GM23338 (cell line): ENCODE measurements at regions not wholly inside any gene's neighbourhood (a gene's known extent, or its start where the extent isn't known, plus 50 kb on each side); places are given as distances from the start of the nearest gene placed in this dataset.

Source experiments
- ATAC-seq: fragments of 200-7000 bp; cut with Tn5 transposase; 3 replicates; pipeline ENCODE4 v1.9.1; 2020
- DNase-seq: peaks from one replicate; pipeline ENCODE4 v3.0.0-alpha.2; 2015; ENCODE audit warnings: low spot score
- H2AFZ ChIP-seq: fragments of 200-600 bp; sonication (generic); 2 replicates; pipeline ENCODE4 v1.8.0; 2016; ENCODE audit warnings: antibody characterized with exemption, mild to moderate bottlenecking, moderate library complexity
- H3F3A ChIP-seq: fragments of 200-600 bp; sonication (generic); replicated peaks from 2 replicates; pipeline ENCODE4 v1.8.0; 2017; ENCODE audit warnings: antibody characterized with exemption, mixed run types, low read depth
- H3K27ac ChIP-seq: fragments of 200-600 bp; sonication (generic); 2 replicates; pipeline ENCODE4 v1.6.1; 2016; ENCODE audit warnings: low read depth
- H3K27me3 ChIP-seq: fragments of 200-600 bp; sonication (generic); 2 replicates; pipeline ENCODE4 v1.8.0; 2016; ENCODE audit warnings: mild to moderate bottlenecking, mixed run types, moderate library complexity; ENCODE audit not compliant: insufficient read depth
- H3K36me3 ChIP-seq: fragments of 200-600 bp; sonication (generic); 2 replicates; pipeline ENCODE4 v1.8.0; 2016; ENCODE audit warnings: mild to moderate bottlenecking; ENCODE audit not compliant: insufficient read depth
- H3K4me1 ChIP-seq: fragments of 200-600 bp; sonication (generic); 2 replicates; pipeline ENCODE4 v1.8.0; 2016; ENCODE audit warnings: mild to moderate bottlenecking, moderate library complexity; ENCODE audit not compliant: insufficient read depth
- H3K4me2 ChIP-seq: fragments of 200-600 bp; sonication (generic); 2 replicates; pipeline ENCODE4 v1.7.1; 2017; ENCODE audit warnings: mixed run types
- H3K4me3 ChIP-seq: fragments of 200-600 bp; sonication (generic); 2 replicates; pipeline ENCODE4 v1.6.1; 2016; ENCODE audit warnings: mixed run types
- H3K79me2 ChIP-seq: fragments of 200-600 bp; sonication (generic); replicated peaks from 2 replicates; pipeline ENCODE4 v1.8.0; 2017; ENCODE audit warnings: mild to moderate bottlenecking; ENCODE audit not compliant: insufficient read depth
- H3K9me2 ChIP-seq: fragments of 200-600 bp; sonication (generic); 2 replicates; pipeline ENCODE4 v1.8.0; 2017; ENCODE audit not compliant: insufficient read depth
- H4K20me1 ChIP-seq: fragments of 200-600 bp; sonication (generic); replicated peaks from 2 replicates; pipeline ENCODE4 v1.8.0; 2017; ENCODE audit warnings: mild to moderate bottlenecking; ENCODE audit not compliant: insufficient read depth
- H3K27ac Mint-ChIP-seq: 2 replicates; pipeline ENCODE4 v1.8.0; 2020; ENCODE audit warnings: inconsistent platforms, mild to moderate bottlenecking, moderate library complexity, mixed read lengths
- H3K27me3 Mint-ChIP-seq: 3 replicates; pipeline ENCODE4 v1.8.0; 2022; ENCODE audit warnings: low read depth, mild to moderate bottlenecking, moderate library complexity, mixed read lengths, inconsistent platforms; ENCODE audit not compliant: insufficient read depth, poor library complexity
- H3K36me3 Mint-ChIP-seq: 3 replicates; pipeline ENCODE4 v1.8.0; 2021; ENCODE audit warnings: low read depth, mild to moderate bottlenecking, inconsistent platforms, moderate library complexity, mixed read lengths
- H3K4me1 Mint-ChIP-seq: 3 replicates; pipeline ENCODE4 v1.8.0; 2020; ENCODE audit warnings: mild to moderate bottlenecking, inconsistent platforms, mixed read lengths
- H3K4me3 Mint-ChIP-seq: 3 replicates; pipeline ENCODE4 v1.8.0; 2021; ENCODE audit warnings: moderate library complexity, mild to moderate bottlenecking, inconsistent platforms, mixed read lengths
- H3K9me3 Mint-ChIP-seq: 3 replicates; pipeline ENCODE4 v1.8.0; 2020; ENCODE audit warnings: moderate library complexity, mild to moderate bottlenecking, inconsistent platforms, mixed read lengths
- CREB1 ChIP-seq: fragments of 250-450 bp; sonication (Bioruptor Pico); IDR thresholded peaks from 2 replicates; pipeline ENCODE4 v1.5.0; 2020; ENCODE audit warnings: low read depth, mild to moderate bottlenecking, moderate library complexity
- EZH2 ChIP-seq: fragments of 200-600 bp; sonication (generic); IDR thresholded peaks from one replicate; pipeline ENCODE4 v1.8.0; 2017; ENCODE audit warnings: antibody characterized with exemption, mild to moderate bottlenecking, low read depth; ENCODE audit not compliant: unreplicated experiment
- EZH2phosphoT487 ChIP-seq: fragments of 200-600 bp; sonication (generic); IDR thresholded peaks from one replicate; pipeline ENCODE4 v1.8.1; 2018; ENCODE audit warnings: antibody characterized with exemption; ENCODE audit not compliant: unreplicated experiment
- JUNB ChIP-seq: IDR thresholded peaks from one replicate; pipeline ENCODE4 v1.6.1; 2016; ENCODE audit warnings: antibody characterized with exemption; ENCODE audit not compliant: unreplicated experiment
- NANOG ChIP-seq: IDR thresholded peaks from 2 replicates; pipeline ENCODE4 v1.6.1; 2016; ENCODE audit warnings: antibody characterized with exemption, borderline replicate concordance
- POLR2AphosphoS5 ChIP-seq: IDR thresholded peaks from 2 replicates; pipeline ENCODE4 v1.6.1; 2016; ENCODE audit warnings: antibody characterized with exemption, low read depth
- STAT1 ChIP-seq: IDR thresholded peaks from one replicate; pipeline ENCODE4 v1.6.1; 2016; ENCODE audit warnings: antibody characterized with exemption; ENCODE audit not compliant: unreplicated experiment
- ZNF114 ChIP-seq: fragments of 250-450 bp; sonication (Bioruptor Pico); IDR thresholded peaks from 2 replicates; pipeline ENCODE4 v1.5.0; 2020; ENCODE audit warnings: mild to moderate bottlenecking, moderate library complexity
- ZNF331 ChIP-seq: fragments of 250-450 bp; sonication (Bioruptor Pico); IDR thresholded peaks from 2 replicates; pipeline ENCODE4 v1.5.0; 2020; ENCODE audit warnings: low read depth, mild to moderate bottlenecking, moderate library complexity
- ZNF462 ChIP-seq: fragments of 250-450 bp; sonication (Bioruptor Pico); IDR thresholded peaks from 2 replicates; pipeline ENCODE4 v1.5.0; 2020; ENCODE audit warnings: mild to moderate bottlenecking, moderate library complexity
- TF ChIP-seq, protein P1 (sequence below), 2 experiments: fragments of 200-600 bp in 1 of 2; sonication (generic) in 1 of 2; conservative IDR thresholded peaks; 2 replicates each; pipeline versions ENCODE4 v1.5.1 to v1.6.1; 2016 to 2017; ENCODE audit warnings: antibody characterized with exemption in 2 of 2, low read depth in 2 of 2, mild to moderate bottlenecking in 2 of 2, moderate library complexity in 1 of 2
- TF ChIP-seq, protein P2 (sequence below): IDR thresholded peaks from one replicate; pipeline ENCODE4 v1.6.1; 2018; ENCODE audit warnings: antibody characterized with exemption; ENCODE audit not compliant: unreplicated experiment
- TF ChIP-seq, protein P3 (sequence below): IDR thresholded peaks from 2 replicates; pipeline ENCODE4 v1.6.1; 2016; ENCODE audit warnings: antibody characterized with exemption

GRCh38 chr2:4828682-4829374, 863.4 kb upstream of the SOX11 start:
- Mint-ChIP-seq H3K27me3 (no peaks in the 10 kb centered on the region), H3K4me1 (no peaks in the 10 kb centered on the region), H3K9me3 (peaks cover 47% of the 10 kb centered on the region), H3K4me3 (no peak overlapping the region), H3K27ac (no peak overlapping the region), H3K36me3 (no peaks in the 10 kb centered on the region)
- H3K9me2 ChIP-seq: no peaks in the 10 kb centered on the region
- H4K20me1 ChIP-seq: no peaks in the 10 kb centered on the region
- DNase-seq (no peak), ATAC-seq (no peak)
- H3K27ac ChIP-seq: no peak overlapping the region
- no peak overlapping the region for H2AFZ ChIP-seq
- H3K4me2 ChIP-seq: no peak overlapping the region
- no peak for TF ChIP-seq EZH2
- no peak for TF ChIP-seq CREB1 (CRISPR knock-in tag)
- no peak for TF ChIP-seq ZNF462 (CRISPR knock-in tag)
- TF ChIP-seq POLR2AphosphoS5: no peak
- TF ChIP-seq, protein P1, sequence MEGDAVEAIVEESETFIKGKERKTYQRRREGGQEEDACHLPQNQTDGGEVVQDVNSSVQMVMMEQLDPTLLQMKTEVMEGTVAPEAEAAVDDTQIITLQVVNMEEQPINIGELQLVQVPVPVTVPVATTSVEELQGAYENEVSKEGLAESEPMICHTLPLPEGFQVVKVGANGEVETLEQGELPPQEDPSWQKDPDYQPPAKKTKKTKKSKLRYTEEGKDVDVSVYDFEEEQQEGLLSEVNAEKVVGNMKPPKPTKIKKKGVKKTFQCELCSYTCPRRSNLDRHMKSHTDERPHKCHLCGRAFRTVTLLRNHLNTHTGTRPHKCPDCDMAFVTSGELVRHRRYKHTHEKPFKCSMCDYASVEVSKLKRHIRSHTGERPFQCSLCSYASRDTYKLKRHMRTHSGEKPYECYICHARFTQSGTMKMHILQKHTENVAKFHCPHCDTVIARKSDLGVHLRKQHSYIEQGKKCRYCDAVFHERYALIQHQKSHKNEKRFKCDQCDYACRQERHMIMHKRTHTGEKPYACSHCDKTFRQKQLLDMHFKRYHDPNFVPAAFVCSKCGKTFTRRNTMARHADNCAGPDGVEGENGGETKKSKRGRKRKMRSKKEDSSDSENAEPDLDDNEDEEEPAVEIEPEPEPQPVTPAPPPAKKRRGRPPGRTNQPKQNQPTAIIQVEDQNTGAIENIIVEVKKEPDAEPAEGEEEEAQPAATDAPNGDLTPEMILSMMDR (conservative IDR thresholded peaks at IDR 0.05; ENCODE audit: low read depth in 2 of 2): no peak
- no peak for TF ChIP-seq STAT1
- TF ChIP-seq, protein P2, sequence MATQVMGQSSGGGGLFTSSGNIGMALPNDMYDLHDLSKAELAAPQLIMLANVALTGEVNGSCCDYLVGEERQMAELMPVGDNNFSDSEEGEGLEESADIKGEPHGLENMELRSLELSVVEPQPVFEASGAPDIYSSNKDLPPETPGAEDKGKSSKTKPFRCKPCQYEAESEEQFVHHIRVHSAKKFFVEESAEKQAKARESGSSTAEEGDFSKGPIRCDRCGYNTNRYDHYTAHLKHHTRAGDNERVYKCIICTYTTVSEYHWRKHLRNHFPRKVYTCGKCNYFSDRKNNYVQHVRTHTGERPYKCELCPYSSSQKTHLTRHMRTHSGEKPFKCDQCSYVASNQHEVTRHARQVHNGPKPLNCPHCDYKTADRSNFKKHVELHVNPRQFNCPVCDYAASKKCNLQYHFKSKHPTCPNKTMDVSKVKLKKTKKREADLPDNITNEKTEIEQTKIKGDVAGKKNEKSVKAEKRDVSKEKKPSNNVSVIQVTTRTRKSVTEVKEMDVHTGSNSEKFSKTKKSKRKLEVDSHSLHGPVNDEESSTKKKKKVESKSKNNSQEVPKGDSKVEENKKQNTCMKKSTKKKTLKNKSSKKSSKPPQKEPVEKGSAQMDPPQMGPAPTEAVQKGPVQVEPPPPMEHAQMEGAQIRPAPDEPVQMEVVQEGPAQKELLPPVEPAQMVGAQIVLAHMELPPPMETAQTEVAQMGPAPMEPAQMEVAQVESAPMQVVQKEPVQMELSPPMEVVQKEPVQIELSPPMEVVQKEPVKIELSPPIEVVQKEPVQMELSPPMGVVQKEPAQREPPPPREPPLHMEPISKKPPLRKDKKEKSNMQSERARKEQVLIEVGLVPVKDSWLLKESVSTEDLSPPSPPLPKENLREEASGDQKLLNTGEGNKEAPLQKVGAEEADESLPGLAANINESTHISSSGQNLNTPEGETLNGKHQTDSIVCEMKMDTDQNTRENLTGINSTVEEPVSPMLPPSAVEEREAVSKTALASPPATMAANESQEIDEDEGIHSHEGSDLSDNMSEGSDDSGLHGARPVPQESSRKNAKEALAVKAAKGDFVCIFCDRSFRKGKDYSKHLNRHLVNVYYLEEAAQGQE: no peak
- no peak for TF ChIP-seq ZNF114 (CRISPR knock-in tag)
- TF ChIP-seq JUNB: no peak
- no peak for TF ChIP-seq ZNF331 (CRISPR knock-in tag)
- TF ChIP-seq NANOG: no peak
- TF ChIP-seq, protein P3, sequence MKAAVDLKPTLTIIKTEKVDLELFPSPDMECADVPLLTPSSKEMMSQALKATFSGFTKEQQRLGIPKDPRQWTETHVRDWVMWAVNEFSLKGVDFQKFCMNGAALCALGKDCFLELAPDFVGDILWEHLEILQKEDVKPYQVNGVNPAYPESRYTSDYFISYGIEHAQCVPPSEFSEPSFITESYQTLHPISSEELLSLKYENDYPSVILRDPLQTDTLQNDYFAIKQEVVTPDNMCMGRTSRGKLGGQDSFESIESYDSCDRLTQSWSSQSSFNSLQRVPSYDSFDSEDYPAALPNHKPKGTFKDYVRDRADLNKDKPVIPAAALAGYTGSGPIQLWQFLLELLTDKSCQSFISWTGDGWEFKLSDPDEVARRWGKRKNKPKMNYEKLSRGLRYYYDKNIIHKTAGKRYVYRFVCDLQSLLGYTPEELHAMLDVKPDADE: no peak
- TF ChIP-seq EZH2phosphoT487: no peak
- H3K4me3 ChIP-seq: no peak overlapping the region
- H3K4me1 ChIP-seq: no peaks in the 10 kb centered on the region
- no peaks in the 10 kb centered on the region; the same call in 1 of the 2 replicates for H3K36me3 ChIP-seq
- H3K79me2 ChIP-seq: no peaks in the 10 kb centered on the region
- no peaks in the 10 kb centered on the region for H3F3A ChIP-seq
- H3K27me3 ChIP-seq: no peaks in the 10 kb centered on the region
